Stimulated activated naive CD8-positive, alpha-beta T cell treated with anti-CD3 and anti-CD28 coated beads, Interleukin-15, Interleukin-2, amounts not matched to agents 100 ng/mL and 50 ng/mL, for 24 hours (primary cell): ENCODE measurements at regions not wholly inside any gene's neighbourhood (a gene's known extent, or its start where the extent isn't known, plus 50 kb on each side); places are given as distances from the start of the nearest gene placed in this dataset.
"Not testable (repeated sequence)": the region's sequence is repeated elsewhere in the genome, so short reads cannot be mapped to it uniquely, and the experiment has no call there.

Experiments used
- H3K27ac Mint-ChIP-seq: one replicate; pipeline ENCODE4 v1.8.0; 2021; ENCODE audit warnings: mild to moderate bottlenecking, mixed read lengths
- H3K27me3 Mint-ChIP-seq: one replicate; pipeline ENCODE4 v1.8.0; 2021; ENCODE audit warnings: mixed read lengths
- H3K36me3 Mint-ChIP-seq: one replicate; pipeline ENCODE4 v1.8.0; 2021; ENCODE audit warnings: low read depth, mixed read lengths
- H3K4me1 Mint-ChIP-seq: one replicate; pipeline ENCODE4 v1.8.0; 2021; ENCODE audit warnings: low read depth, mixed read lengths
- H3K4me3 Mint-ChIP-seq: one replicate; pipeline ENCODE4 v1.8.0; 2021; ENCODE audit warnings: mild to moderate bottlenecking, mixed read lengths
- H3K9me3 Mint-ChIP-seq: one replicate; pipeline ENCODE4 v1.8.0; 2021; ENCODE audit warnings: mixed read lengths

- H3K36me3 Mint-ChIP-seq: no peaks in the 10 kb centered on the region
- no peaks in the 10 kb centered on the region for H3K4me1 Mint-ChIP-seq
- H3K9me3 Mint-ChIP-seq: no peaks in the 10 kb centered on the region
- H3K4me3 Mint-ChIP-seq: no peak overlapping the region
- peaks cover 4% of the 10 kb centered on the region for H3K27me3 Mint-ChIP-seq
- no peak overlapping the region for H3K27ac Mint-ChIP-seq
Measured at GRCh38 chr16:66175058-66175457, 191.4 kb upstream of the CDH5 start.

DNA sequence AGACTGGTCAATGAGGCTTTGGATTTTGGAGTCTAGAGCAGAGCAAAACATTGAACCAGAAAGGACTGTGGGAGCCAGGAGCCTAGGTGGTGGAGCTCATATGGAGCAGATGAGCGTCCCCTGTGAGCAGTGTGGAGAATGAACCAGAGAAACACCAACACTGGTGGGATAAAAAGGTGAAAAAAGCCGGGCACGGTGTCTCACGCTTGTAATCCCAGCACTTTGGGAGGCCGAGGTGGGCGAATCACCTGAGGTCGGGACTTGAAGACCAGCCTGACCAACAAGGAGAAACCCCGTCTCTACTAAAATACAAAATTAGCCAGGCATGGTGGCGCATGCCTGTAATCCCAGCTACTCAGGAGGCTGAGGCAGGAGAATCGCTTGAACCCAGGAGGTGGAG lies 192.7 kb upstream of the CDH5 start:
- not testable (repeated sequence) for H3K27ac Mint-ChIP-seq, H3K9me3 Mint-ChIP-seq, H3K36me3 Mint-ChIP-seq, H3K4me3 Mint-ChIP-seq, H3K27me3 Mint-ChIP-seq, H3K4me1 Mint-ChIP-seq

- not testable (repeated sequence) for H3K4me1 Mint-ChIP-seq
Measured at GRCh38 chr16:66173181-66173580, 193.3 kb upstream of the CDH5 start.

DNA sequence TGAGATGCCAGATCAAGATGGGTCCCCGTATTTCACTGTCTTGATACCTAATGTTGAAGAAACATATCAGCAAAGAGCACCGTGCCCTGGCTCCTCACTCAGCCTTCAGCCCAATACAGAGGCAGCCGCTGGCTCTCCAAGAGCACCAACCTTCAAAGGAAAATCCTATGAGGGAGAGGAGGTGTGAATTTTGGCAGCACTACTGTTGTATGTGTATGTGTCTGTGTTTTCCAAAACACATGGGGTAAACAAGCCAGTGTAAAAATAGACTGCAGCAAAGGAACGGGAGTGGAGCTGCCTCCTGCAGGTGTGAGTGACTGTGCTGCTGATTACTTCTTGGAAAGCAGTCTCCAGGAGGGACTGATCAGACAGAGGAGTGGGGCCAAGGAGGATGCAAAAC lies 194.0 kb upstream of the CDH5 start:
- H3K4me3 Mint-ChIP-seq: no peak overlapping the region

More at GRCh38 chr16:66173181-66173580, 193.3 kb upstream of the CDH5 start:
- not testable (repeated sequence) for H3K9me3 Mint-ChIP-seq, H3K36me3 Mint-ChIP-seq, H3K27me3 Mint-ChIP-seq, H3K4me3 Mint-ChIP-seq, H3K27ac Mint-ChIP-seq

DNA sequence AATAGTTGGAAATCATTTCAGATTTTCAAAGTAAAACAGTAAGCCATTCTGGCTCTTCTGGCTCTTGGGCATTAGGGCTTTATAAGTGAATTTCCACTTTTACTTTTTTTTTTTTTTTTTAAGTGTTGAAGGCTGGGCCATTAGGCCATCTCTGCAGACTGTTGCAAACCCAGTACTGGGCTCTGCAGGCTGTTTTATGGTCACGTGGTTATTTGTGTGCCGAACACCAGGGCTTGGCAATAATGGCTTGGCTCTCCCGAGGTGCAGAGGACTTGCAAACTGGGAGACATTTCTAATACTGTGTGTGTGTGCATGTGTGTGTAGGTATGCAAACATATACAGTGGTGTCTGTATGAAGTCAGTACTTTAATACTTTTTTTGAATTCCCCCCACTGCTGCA lies 194.9 kb upstream of the CDH5 start:
- H3K27me3 Mint-ChIP-seq: no peaks in the 10 kb centered on the region
- H3K4me1 Mint-ChIP-seq: no peaks in the 10 kb centered on the region
- H3K4me3 Mint-ChIP-seq: no peak overlapping the region
- H3K9me3 Mint-ChIP-seq: no peaks in the 10 kb centered on the region
- H3K36me3 Mint-ChIP-seq: no peaks in the 10 kb centered on the region
- no peak overlapping the region for H3K27ac Mint-ChIP-seq

More for the DNA sequence above, 194.0 kb upstream of the CDH5 start:
- Mint-ChIP-seq H3K27me3 (peaks cover 4% of the 10 kb centered on the region), H3K9me3 (no peaks in the 10 kb centered on the region), H3K4me1 (no peaks in the 10 kb centered on the region), H3K36me3 (no peaks in the 10 kb centered on the region), H3K27ac (no peak overlapping the region)

DNA sequence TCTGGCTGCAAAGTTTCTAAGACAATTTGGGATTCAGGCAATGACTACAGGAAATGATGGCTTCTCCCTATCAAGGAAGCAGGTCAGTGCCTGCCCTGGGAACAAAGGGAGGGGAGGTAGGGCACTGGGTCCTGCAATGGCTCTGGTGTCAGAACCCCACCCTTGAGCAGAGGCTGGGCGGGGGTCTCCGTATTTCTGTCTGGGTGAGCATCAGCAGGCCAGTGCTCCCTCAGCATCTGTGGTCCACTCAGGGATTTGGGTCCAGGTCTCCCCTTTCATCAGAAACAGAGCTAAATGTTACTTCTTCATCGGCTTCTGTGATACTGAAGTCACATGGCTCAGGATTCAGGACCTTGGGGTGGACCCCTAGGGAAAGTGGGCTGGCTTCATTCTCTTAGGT lies 195.5 kb upstream of the CDH5 start:
- Mint-ChIP-seq H3K27ac (no peak overlapping the region), H3K4me1 (no peaks in the 10 kb centered on the region)

GRCh38 chr16:66169817-66170216 lies 196.7 kb upstream of the CDH5 start:
- H3K9me3 Mint-ChIP-seq: no peaks in the 10 kb centered on the region
- no peaks in the 10 kb centered on the region for H3K27me3 Mint-ChIP-seq
- H3K4me1 Mint-ChIP-seq: no peaks in the 10 kb centered on the region
- no peaks in the 10 kb centered on the region for H3K36me3 Mint-ChIP-seq
- H3K4me3 Mint-ChIP-seq: no peak overlapping the region
- no peak overlapping the region for H3K27ac Mint-ChIP-seq

More for the DNA sequence above, 195.5 kb upstream of the CDH5 start:
- Mint-ChIP-seq H3K36me3 (no peaks in the 10 kb centered on the region), H3K4me3 (no peak overlapping the region), H3K27me3 (no peaks in the 10 kb centered on the region), H3K9me3 (no peaks in the 10 kb centered on the region)

- Mint-ChIP-seq H3K27ac (no peak overlapping the region), H3K4me3 (no peak overlapping the region), H3K4me1 (no peaks in the 10 kb centered on the region), H3K9me3 (no peaks in the 10 kb centered on the region), H3K36me3 (no peaks in the 10 kb centered on the region), H3K27me3 (no peaks in the 10 kb centered on the region)
Measured at GRCh38 chr16:66168777-66169176, 197.7 kb upstream of the CDH5 start.

GRCh38 chr16:66167564-66168291 lies 198.8 kb upstream of the CDH5 start:
- Mint-ChIP-seq H3K4me1 (no peaks in the 10 kb centered on the region), H3K27me3 (no peaks in the 10 kb centered on the region), H3K9me3 (no peaks in the 10 kb centered on the region), H3K36me3 (no peaks in the 10 kb centered on the region), H3K4me3 (no peak overlapping the region), H3K27ac (no peak overlapping the region)

GRCh38 chr16:66166490-66166889 lies 200.0 kb upstream of the CDH5 start:
- Mint-ChIP-seq H3K9me3 (no peaks in the 10 kb centered on the region), H3K27me3 (no peaks in the 10 kb centered on the region), H3K36me3 (no peaks in the 10 kb centered on the region), H3K4me1 (no peaks in the 10 kb centered on the region), H3K4me3 (no peak overlapping the region), H3K27ac (no peak overlapping the region)

- Mint-ChIP-seq H3K4me3 (no peak overlapping the region), H3K4me1 (no peaks in the 10 kb centered on the region), H3K27me3 (no peaks in the 10 kb centered on the region), H3K36me3 (no peaks in the 10 kb centered on the region), H3K27ac (no peak overlapping the region), H3K9me3 (no peaks in the 10 kb centered on the region)
Measured at GRCh38 chr16:66165879-66166278, 200.6 kb upstream of the CDH5 start.

GRCh38 chr16:66164581-66165247 lies 201.8 kb upstream of the CDH5 start:
- Mint-ChIP-seq H3K9me3 (no peaks in the 10 kb centered on the region), H3K36me3 (no peaks in the 10 kb centered on the region), H3K4me1 (no peaks in the 10 kb centered on the region), H3K27me3 (no peaks in the 10 kb centered on the region), H3K27ac (no peak overlapping the region), H3K4me3 (no peak overlapping the region)

GRCh38 chr16:66162821-66163220 lies 203.7 kb upstream of the CDH5 start:
- H3K27me3 Mint-ChIP-seq: no peaks in the 10 kb centered on the region

GRCh38 chr16:66161942-66162341 lies 204.5 kb upstream of the CDH5 start:
- Mint-ChIP-seq H3K27me3 (no peaks in the 10 kb centered on the region), H3K4me3 (no peak overlapping the region), H3K4me1 (no peaks in the 10 kb centered on the region), H3K9me3 (no peaks in the 10 kb centered on the region), H3K27ac (no peak overlapping the region), H3K36me3 (no peaks in the 10 kb centered on the region)

More at GRCh38 chr16:66162821-66163220, 203.7 kb upstream of the CDH5 start:
- Mint-ChIP-seq H3K9me3 (no peaks in the 10 kb centered on the region), H3K36me3 (no peaks in the 10 kb centered on the region), H3K4me1 (no peaks in the 10 kb centered on the region), H3K4me3 (no peak overlapping the region), H3K27ac (no peak overlapping the region)

- Mint-ChIP-seq H3K27ac (no peak overlapping the region), H3K4me1 (no peaks in the 10 kb centered on the region), H3K27me3 (no peaks in the 10 kb centered on the region), H3K36me3 (no peaks in the 10 kb centered on the region), H3K4me3 (no peak overlapping the region), H3K9me3 (no peaks in the 10 kb centered on the region)
Measured at GRCh38 chr16:66161269-66161668, 205.2 kb upstream of the CDH5 start.

DNA sequence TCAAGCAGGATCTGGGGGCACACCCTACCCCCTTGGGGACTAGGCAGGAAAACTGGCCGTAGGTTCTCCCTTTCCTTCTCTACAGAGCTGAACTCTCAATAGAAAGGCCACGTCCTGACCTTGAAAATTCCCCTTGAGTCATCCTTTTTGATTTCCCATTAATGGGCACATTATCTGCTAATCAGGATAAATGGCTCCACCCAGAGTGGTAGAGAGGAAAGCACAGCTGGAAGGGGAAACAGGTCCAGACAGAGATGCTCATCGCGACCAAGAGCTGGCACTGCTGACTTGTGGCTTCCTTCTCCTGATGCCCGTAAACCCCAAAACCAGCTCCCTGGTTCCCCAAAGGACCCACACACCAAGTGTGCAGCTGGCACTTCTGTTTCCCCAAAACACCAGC lies 206.5 kb upstream of the CDH5 start:
- H3K36me3 Mint-ChIP-seq: no peaks in the 10 kb centered on the region
- no peaks in the 10 kb centered on the region for H3K27me3 Mint-ChIP-seq
- no peaks in the 10 kb centered on the region for H3K4me1 Mint-ChIP-seq
- no peak overlapping the region for H3K27ac Mint-ChIP-seq
- H3K9me3 Mint-ChIP-seq: no peaks in the 10 kb centered on the region
- no peak overlapping the region for H3K4me3 Mint-ChIP-seq
